GM12873 (cell line): ENCODE measurements at regions not wholly inside any gene's neighbourhood (a gene's known extent, or its start where the extent isn't known, plus 50 kb on each side); places are given as distances from the start of the nearest gene placed in this dataset.

Experiments used
- TF ChIP-seq, protein P1 (sequence below): IDR thresholded peaks from 2 replicates; pipeline ENCODE4 v1.5.1; 2012; ENCODE audit warnings: low read depth, mild to moderate bottlenecking, moderate library complexity, low read length, control low read depth; ENCODE audit not compliant: insufficient read depth; ENCODE audit errors: missing control alignments

DNA sequence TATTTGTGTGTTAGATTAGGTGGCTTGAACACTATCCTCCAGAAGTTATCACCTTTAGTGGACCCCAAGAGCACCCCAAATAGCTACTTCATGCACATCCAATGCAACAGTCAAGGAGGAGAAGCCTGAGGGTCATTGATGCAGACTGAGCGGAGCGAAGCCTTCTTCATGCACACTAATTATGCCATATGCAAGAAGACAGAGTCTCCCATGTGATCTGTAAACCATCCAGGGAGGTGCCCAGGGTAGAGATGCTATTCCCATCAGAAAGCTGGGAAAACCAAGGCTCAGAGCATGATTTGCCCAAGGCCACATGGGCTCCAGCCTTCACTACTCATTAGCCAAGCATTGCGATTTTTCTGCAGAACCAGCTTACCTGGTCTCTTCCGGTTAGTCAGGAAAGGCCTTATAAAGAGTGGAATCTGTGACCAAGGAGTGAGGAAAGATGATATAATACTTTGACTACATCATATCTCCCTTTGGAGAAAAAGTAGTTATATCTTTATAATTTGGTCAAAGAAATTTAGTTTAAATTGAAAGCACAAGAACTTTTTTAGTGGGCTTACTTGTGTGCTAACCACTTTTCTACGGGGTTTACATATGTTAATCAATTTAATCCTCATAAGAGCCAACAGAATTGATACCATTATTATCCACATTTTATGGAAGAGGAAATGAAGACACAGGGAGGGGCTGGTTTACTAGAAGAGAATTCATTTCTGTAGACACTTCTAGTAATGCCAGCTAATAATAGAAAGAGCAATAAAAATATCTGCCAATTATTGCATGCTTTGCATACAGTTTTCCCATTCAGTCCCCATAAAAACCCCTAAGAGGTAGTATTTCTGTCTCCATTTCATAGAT lies 220.0 kb downstream of the ESM1 start:
- TF ChIP-seq, protein P1, sequence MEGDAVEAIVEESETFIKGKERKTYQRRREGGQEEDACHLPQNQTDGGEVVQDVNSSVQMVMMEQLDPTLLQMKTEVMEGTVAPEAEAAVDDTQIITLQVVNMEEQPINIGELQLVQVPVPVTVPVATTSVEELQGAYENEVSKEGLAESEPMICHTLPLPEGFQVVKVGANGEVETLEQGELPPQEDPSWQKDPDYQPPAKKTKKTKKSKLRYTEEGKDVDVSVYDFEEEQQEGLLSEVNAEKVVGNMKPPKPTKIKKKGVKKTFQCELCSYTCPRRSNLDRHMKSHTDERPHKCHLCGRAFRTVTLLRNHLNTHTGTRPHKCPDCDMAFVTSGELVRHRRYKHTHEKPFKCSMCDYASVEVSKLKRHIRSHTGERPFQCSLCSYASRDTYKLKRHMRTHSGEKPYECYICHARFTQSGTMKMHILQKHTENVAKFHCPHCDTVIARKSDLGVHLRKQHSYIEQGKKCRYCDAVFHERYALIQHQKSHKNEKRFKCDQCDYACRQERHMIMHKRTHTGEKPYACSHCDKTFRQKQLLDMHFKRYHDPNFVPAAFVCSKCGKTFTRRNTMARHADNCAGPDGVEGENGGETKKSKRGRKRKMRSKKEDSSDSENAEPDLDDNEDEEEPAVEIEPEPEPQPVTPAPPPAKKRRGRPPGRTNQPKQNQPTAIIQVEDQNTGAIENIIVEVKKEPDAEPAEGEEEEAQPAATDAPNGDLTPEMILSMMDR, result no peak

DNA sequence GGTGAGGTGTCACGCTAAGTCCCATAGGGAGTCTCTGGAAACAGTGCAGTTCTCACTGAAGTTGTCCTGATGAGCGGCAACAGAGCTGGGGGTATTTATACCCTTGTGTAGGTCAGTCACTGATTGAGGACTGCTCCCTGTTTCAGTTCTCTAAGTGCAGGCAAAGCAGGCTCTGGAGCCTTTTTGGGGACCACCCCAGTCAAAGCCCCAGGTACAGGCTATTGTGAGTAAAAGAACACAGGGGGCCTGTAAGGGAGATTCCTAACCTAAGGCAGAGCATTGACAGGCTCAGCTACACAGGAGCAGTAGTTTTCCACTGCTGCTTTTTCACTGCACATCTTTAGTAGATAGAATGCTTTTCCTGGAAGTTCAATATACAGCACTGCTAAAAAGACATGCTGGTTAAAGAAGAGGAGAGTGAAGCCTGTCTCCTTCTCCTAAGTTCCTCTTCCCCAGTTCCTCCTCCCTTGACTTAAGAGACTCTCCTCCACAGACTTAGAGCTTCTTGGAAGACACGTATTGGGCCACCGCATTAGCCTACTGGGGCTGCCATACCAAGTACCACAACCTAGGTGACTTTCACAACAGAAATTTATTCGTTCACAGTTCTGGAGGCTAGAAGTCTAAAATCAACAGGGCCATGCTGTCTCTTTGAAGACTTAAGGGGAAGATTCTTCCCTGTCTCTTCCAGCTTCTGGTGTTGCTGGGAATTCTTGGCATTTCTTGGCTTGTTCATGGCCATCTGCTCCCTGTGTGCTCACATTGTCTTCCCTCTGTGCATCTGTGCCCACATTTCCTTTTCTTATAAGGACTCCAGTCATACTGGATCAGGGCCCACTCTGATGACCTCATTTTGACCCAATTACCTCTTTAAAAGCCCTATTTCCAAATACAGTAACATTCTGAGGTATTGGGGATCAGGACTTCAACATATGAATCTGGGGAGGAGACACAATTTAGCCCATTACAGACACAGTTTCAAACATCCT lies 221.0 kb downstream of the ESM1 start:
- TF ChIP-seq, protein P1, result no peak

DNA sequence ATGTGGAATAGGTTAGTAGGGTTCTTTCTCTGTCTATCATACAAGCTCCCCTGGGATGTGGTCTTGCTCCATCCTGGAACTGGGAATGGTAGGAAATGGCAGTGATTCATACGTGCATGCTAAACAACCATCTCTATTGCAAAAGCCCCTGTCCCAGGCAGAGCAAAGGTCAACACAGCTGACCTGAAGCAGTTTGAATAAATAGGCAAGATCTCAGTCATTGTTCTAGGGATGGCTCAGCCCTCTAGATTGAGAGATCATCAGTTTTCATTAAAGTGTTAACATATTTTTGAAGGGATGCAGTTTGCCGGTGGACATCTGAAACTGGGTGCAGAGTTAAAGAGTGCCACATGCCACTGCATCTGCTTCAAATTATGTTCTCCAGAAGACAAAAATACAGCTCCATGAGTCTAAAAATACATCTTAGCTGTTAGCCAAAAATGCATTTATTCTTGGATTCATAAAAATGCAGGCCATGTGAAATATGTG lies 224.1 kb downstream of the ESM1 start:
- TF ChIP-seq, protein P1, result no peak

DNA sequence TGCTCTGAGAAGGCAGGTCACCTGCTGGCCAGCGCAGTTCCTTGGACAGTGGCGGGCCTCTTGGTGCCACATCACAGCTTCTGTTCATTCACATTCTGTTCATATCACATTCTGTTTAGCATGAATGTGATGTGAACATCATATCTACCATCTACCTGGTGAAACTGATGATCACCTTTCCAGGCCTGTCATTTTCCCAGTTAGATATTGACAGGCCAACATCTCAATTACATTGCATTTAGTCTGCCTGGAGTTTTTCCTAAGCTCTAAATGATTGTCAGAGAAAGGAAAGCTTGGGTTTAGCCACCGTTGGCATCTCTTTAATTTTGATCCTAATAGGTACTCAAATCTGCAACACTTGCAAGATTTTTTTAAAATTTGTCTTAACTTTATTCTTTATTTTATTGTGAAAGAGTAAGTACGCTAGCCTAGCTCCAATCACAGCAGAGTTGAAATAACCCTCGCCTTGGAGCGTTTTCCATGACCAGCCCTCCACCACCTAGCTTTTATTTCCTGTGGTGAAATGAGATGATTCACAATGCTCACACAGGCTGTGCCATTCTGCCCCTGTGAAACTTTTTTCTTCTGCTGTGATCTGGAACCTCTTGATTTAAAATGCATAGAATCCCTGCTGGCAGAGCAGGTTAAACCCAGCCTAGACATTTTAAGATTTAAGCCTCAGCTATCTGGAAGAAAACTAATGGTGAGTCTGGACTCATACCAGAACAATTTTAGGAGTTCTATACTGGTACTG lies 225.0 kb downstream of the ESM1 start:
- TF ChIP-seq, protein P1, result no peak

DNA sequence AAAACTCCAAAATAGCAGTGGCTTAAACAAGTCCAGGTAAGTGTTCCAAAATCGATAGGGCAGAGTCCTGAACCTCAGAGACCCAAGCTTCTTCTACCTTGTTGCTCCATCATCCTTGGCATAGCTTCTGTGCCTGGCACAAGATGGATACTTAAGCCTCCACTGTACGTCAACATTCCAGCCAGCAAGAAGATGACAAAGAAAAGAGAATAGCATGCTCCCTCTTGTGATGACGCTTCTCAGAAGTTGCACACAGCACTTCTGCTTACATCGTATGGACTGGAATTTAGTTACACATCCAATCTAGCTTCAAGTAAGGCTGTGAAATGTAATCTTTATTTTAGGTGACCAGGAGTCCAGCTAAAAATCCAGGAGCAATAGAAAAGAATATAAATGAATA lies 227.4 kb downstream of the ESM1 start:
- TF ChIP-seq, protein P1, result no peak

DNA sequence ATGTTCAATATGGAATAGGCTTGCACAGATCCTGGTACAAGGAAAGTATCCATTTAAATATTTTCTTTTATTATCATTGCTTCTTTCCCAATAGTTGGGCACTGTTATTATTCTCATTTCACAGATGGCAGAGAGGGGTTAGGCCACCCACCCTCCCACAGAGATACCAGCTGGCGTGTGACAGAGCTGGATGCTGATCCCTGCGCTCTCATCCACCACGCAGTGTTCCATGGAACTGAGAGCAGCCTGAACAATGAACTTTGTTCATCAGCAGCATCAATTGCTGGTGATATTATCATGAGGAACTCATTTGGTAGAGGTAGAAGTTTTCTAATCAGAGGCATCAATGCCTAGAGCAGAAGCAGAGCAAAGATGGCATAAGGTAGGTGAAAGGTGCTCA lies 227.9 kb downstream of the ESM1 start:
- TF ChIP-seq, protein P1, result no peak
